Trophoblast cell (in vitro differentiated cells and primary cell): ENCODE measurements at regions not wholly inside any gene's neighbourhood (a gene's known extent, or its start where the extent isn't known, plus 50 kb on each side); places are given as distances from the start of the nearest gene placed in this dataset.
A peak's percentile ranks its signal among the peaks of the same experiment; 100 is the strongest.

Source experiments
- DNase-seq, 2 donors: peaks; one replicate each; pipeline ENCODE4 v3.0.0-alpha.2; 2016
- H2AFZ ChIP-seq: 2 replicates; pipeline ENCODE4 v1.6.1; 2013; ENCODE audit warnings: low read length, moderate library complexity, mild to moderate bottlenecking; ENCODE audit not compliant: insufficient read depth, poor library complexity
- H2AK5ac ChIP-seq: 2 replicates; pipeline ENCODE4 v1.6.1; 2013; ENCODE audit warnings: mild to moderate bottlenecking, low read length
- H2BK120ac ChIP-seq: 2 replicates; pipeline ENCODE4 v1.6.1; 2013; ENCODE audit warnings: low read length, mild to moderate bottlenecking, moderate library complexity; ENCODE audit not compliant: insufficient read depth, poor library complexity
- H2BK12ac ChIP-seq: 2 replicates; pipeline ENCODE4 v1.6.1; 2013; ENCODE audit warnings: mild to moderate bottlenecking, low read length, moderate library complexity
- H2BK5ac ChIP-seq: 2 replicates; pipeline ENCODE4 v1.6.1; 2013; ENCODE audit warnings: low read length, low read depth, moderate library complexity, mild to moderate bottlenecking; ENCODE audit not compliant: poor library complexity
- H3K14ac ChIP-seq: 2 replicates; pipeline ENCODE4 v1.6.1; 2013; ENCODE audit warnings: mild to moderate bottlenecking, low read length
- H3K18ac ChIP-seq: 2 replicates; pipeline ENCODE4 v1.6.1; 2013; ENCODE audit warnings: mild to moderate bottlenecking, low read length
- H3K23ac ChIP-seq: 2 replicates; pipeline ENCODE4 v1.6.1; 2013; ENCODE audit warnings: low read length
- H3K27ac ChIP-seq: 2 replicates; pipeline ENCODE4 v1.5.1; 2013; ENCODE audit warnings: low read depth, mild to moderate bottlenecking, inconsistent platforms, low read length, moderate library complexity
- H3K27me3 ChIP-seq: 2 replicates; pipeline ENCODE4 v1.6.1; 2013; ENCODE audit warnings: inconsistent platforms, mild to moderate bottlenecking, low read length, moderate library complexity; ENCODE audit not compliant: insufficient read depth
- H3K36me3 ChIP-seq, 2 experiments: 1 replicate in 1 of 2; 2 replicates in 1 of 2; pipeline ENCODE4 v1.6.1; 2013; ENCODE audit warnings: low read length in 2 of 2, mild to moderate bottlenecking in 2 of 2, moderate library complexity in 1 of 2; ENCODE audit not compliant: insufficient read depth in 2 of 2, control insufficient read depth in 1 of 2
- H3K4ac ChIP-seq: 2 replicates; pipeline ENCODE4 v1.6.1; 2013; ENCODE audit warnings: low read depth, mild to moderate bottlenecking, low read length, moderate library complexity
- H3K4me1 ChIP-seq, 2 experiments: 1 replicate in 1 of 2; 2 replicates in 1 of 2; pipeline ENCODE4 v1.6.1; 2013; ENCODE audit warnings: low read length in 2 of 2, mild to moderate bottlenecking in 2 of 2, moderate library complexity in 1 of 2; ENCODE audit not compliant: insufficient read depth in 2 of 2, control insufficient read depth in 1 of 2
- H3K4me2 ChIP-seq: 2 replicates; pipeline ENCODE4 v1.6.1; 2013; ENCODE audit warnings: inconsistent platforms, mild to moderate bottlenecking, low read length, moderate library complexity
- H3K4me3 ChIP-seq: 2 replicates; pipeline ENCODE4 v1.5.1; 2013; ENCODE audit warnings: mild to moderate bottlenecking, low read depth, low read length, inconsistent platforms
- H3K79me1 ChIP-seq: one replicate; pipeline ENCODE4 v1.6.1; 2013; ENCODE audit warnings: low read length
- H3K79me2 ChIP-seq: 2 replicates; pipeline ENCODE4 v1.6.1; 2013; ENCODE audit warnings: low read length, mild to moderate bottlenecking; ENCODE audit not compliant: control insufficient read depth, insufficient read depth, poor library complexity
- H3K9ac ChIP-seq: 2 replicates; pipeline ENCODE4 v1.6.1; 2013; ENCODE audit warnings: mild to moderate bottlenecking, low read length
- H3K9me3 ChIP-seq: 2 replicates; pipeline ENCODE4 v1.6.1; 2013; ENCODE audit warnings: low read depth, mild to moderate bottlenecking, control low read depth, inconsistent platforms, low read length; ENCODE audit not compliant: insufficient read depth
- H4K12ac ChIP-seq: 2 replicates; pipeline ENCODE4 v1.6.1; 2013; ENCODE audit warnings: low read depth, mild to moderate bottlenecking, low read length, moderate library complexity
- H4K8ac ChIP-seq: 2 replicates; pipeline ENCODE4 v1.6.1; 2013; ENCODE audit warnings: low read depth, mild to moderate bottlenecking, low read length, moderate library complexity
- H4K91ac ChIP-seq: one replicate; pipeline ENCODE4 v1.6.1; 2013; ENCODE audit warnings: low read depth, mild to moderate bottlenecking, low read length, moderate library complexity
- WGBS: extraction: QIAGEN DNeasy Blood & Tissue Kit; methylation state at CpG from one replicate; pipeline ENCODE4 v1.1.7; 2013; ENCODE audit warnings: missing lambda C conversion rate; ENCODE audit not compliant: insufficient read length, insufficient coverage; ENCODE audit errors: extremely low coverage; 5-methylcytosine and 5-hydroxymethylcytosine counted together

GRCh38 chrX:39948582-39948981, 149.2 kb downstream of the BCOR start:
- no peak overlapping the region for H4K12ac ChIP-seq
- H2BK120ac ChIP-seq, result peak overlapping the region; percentile 38
- no peak overlapping the region for H3K27ac ChIP-seq
- H3K36me3 ChIP-seq, result no peaks in the 10 kb centered on the region
- no peaks in the 10 kb centered on the region for H3K79me2 ChIP-seq
- H4K8ac ChIP-seq, result peak overlapping the region; percentile 67
- H2AK5ac ChIP-seq, result no peak overlapping the region
- DNase-seq, result no peak
- H3K27me3 ChIP-seq, result no peaks in the 10 kb centered on the region
- H3K9me3 ChIP-seq, result no peaks in the 10 kb centered on the region
- H3K4me2 ChIP-seq, result no peak overlapping the region
- H3K14ac ChIP-seq, result peak overlapping the region; percentile 76
- no peak overlapping the region for H3K18ac ChIP-seq
- no peak overlapping the region for H3K23ac ChIP-seq
- H2BK12ac ChIP-seq, result no peak overlapping the region
- no peak overlapping the region for H3K4me3 ChIP-seq
- H2AFZ ChIP-seq, result no peak overlapping the region
- H3K9ac ChIP-seq, result no peak overlapping the region
- H4K91ac ChIP-seq, result peak overlapping the region; percentile 73
- peaks cover 0 to 6% of the 10 kb centered on the region in 2 experiments for H3K4me1 ChIP-seq
- no peak overlapping the region for H3K4ac ChIP-seq
- whole genome bisulfite sequencing, result no CpG with 5 or more reads among the region's 11 CpGs
- H2BK5ac ChIP-seq, result no peak overlapping the region
- H3K79me1 ChIP-seq, result no peaks in the 10 kb centered on the region

- Histone ChIP-seq H3K18ac (no peak overlapping the region), H3K4ac (no peak overlapping the region), H3K27me3 (no peaks in the 10 kb centered on the region), H3K79me2 (no peaks in the 10 kb centered on the region), H3K9ac (no peak overlapping the region), H4K12ac (no peak overlapping the region), H2AFZ (no peak overlapping the region), H3K23ac (no peak overlapping the region), H3K9me3 (no peaks in the 10 kb centered on the region), H3K27ac (no peak overlapping the region), H2BK5ac (no peak overlapping the region), H2AK5ac (no peak overlapping the region), H3K36me3 (no peaks in the 10 kb centered on the region), H3K79me1 (no peaks in the 10 kb centered on the region), H3K4me2 (no peak overlapping the region), H2BK120ac (no peak overlapping the region), H4K8ac (no peak overlapping the region), H2BK12ac (no peak overlapping the region), H3K4me3 (no peak overlapping the region), H4K91ac (no peak overlapping the region), H3K4me1 (peaks cover 0 to 6% of the 10 kb centered on the region in 2 experiments), H3K14ac (no peak overlapping the region)
- WGBS, result no CpG with 5 or more reads among the region's 3 CpGs
- DNase-seq, result no peak
These were observed 147.6 kb downstream of the BCOR start for GRCh38 chrX:39950018-39950688.

GRCh38 chrX:39952989-39953388, 144.8 kb downstream of the BCOR start:
- H3K79me2 ChIP-seq, result no peaks in the 10 kb centered on the region
- H2AFZ ChIP-seq, result no peak overlapping the region
- WGBS, result no CpG with 5 or more reads among the region's 3 CpGs
- H4K12ac ChIP-seq, result no peak overlapping the region
- peaks cover 0 to 5% of the 10 kb centered on the region in 2 experiments for H3K4me1 ChIP-seq
- no peaks in the 10 kb centered on the region for H3K79me1 ChIP-seq
- H3K4me3 ChIP-seq, result no peak overlapping the region
- H3K36me3 ChIP-seq, result no peaks in the 10 kb centered on the region
- no peak overlapping the region for H4K91ac ChIP-seq
- H2BK120ac ChIP-seq, result no peak overlapping the region
- no peak overlapping the region for H3K4ac ChIP-seq
- H2BK5ac ChIP-seq, result no peak overlapping the region
- DNase-seq, result no peak
- no peak overlapping the region for H3K4me2 ChIP-seq
- H3K9ac ChIP-seq, result no peak overlapping the region
- H3K27me3 ChIP-seq, result no peaks in the 10 kb centered on the region
- no peaks in the 10 kb centered on the region for H3K9me3 ChIP-seq
- H3K23ac ChIP-seq, result no peak overlapping the region
- H2BK12ac ChIP-seq, result no peak overlapping the region
- H3K27ac ChIP-seq, result no peak overlapping the region
- no peak overlapping the region for H4K8ac ChIP-seq
- no peak overlapping the region for H3K18ac ChIP-seq
- H3K14ac ChIP-seq, result no peak overlapping the region
- H2AK5ac ChIP-seq, result no peak overlapping the region

- no peaks in the 10 kb centered on the region for H3K9me3 ChIP-seq
- no peak overlapping the region for H3K4me3 ChIP-seq
- no peak overlapping the region for H3K9ac ChIP-seq
- no peak overlapping the region for H4K91ac ChIP-seq
- peaks cover 0 to 4% of the 10 kb centered on the region in 2 experiments for H3K4me1 ChIP-seq
- no peak overlapping the region for H2BK5ac ChIP-seq
- no peaks in the 10 kb centered on the region for H3K79me1 ChIP-seq
- H2AFZ ChIP-seq, result no peak overlapping the region
- H3K23ac ChIP-seq, result no peak overlapping the region
- no peaks in the 10 kb centered on the region for H3K79me2 ChIP-seq
- H2AK5ac ChIP-seq, result no peak overlapping the region
- H3K14ac ChIP-seq, result no peak overlapping the region
- H2BK12ac ChIP-seq, result no peak overlapping the region
- no peak overlapping the region for H4K8ac ChIP-seq
- DNase-seq, result no peak
- H4K12ac ChIP-seq, result no peak overlapping the region
- WGBS, result no CpG with 5 or more reads among the region's 10 CpGs
- no peaks in the 10 kb centered on the region for H3K36me3 ChIP-seq
- no peak overlapping the region for H3K4ac ChIP-seq
- no peaks in the 10 kb centered on the region for H3K27me3 ChIP-seq
- no peak overlapping the region for H2BK120ac ChIP-seq
- no peak overlapping the region for H3K18ac ChIP-seq
- no peak overlapping the region for H3K27ac ChIP-seq
- H3K4me2 ChIP-seq, result no peak overlapping the region
These were observed 143.9 kb downstream of the BCOR start for GRCh38 chrX:39953879-39954278.
